IPS-15b (cell line): ENCODE measurements at regions not wholly inside any gene's neighbourhood (a gene's known extent, or its start where the extent isn't known, plus 50 kb on each side); places are given as distances from the start of the nearest gene placed in this dataset.

Experiments
- H3K27me3 ChIP-seq: one replicate; pipeline ENCODE4 v1.6.1; 2013; ENCODE audit warnings: low read length; ENCODE audit not compliant: control insufficient read depth, insufficient read depth
- H3K36me3 ChIP-seq: one replicate; pipeline ENCODE4 v1.6.1; 2013; ENCODE audit warnings: low read length; ENCODE audit not compliant: control insufficient read depth, insufficient read depth
- H3K4me1 ChIP-seq: one replicate; pipeline ENCODE4 v1.6.1; 2013; ENCODE audit warnings: mild to moderate bottlenecking, low read length; ENCODE audit not compliant: control insufficient read depth, insufficient read depth
- H3K4me3 ChIP-seq: one replicate; pipeline ENCODE4 v1.5.1; 2013; ENCODE audit warnings: low read depth, low read length
- H3K9ac ChIP-seq: one replicate; pipeline ENCODE4 v1.6.1; 2013; ENCODE audit warnings: low read depth, mild to moderate bottlenecking, low read length
- H3K9me3 ChIP-seq: one replicate; pipeline ENCODE4 v1.6.1; 2013; ENCODE audit warnings: mild to moderate bottlenecking, low read length; ENCODE audit not compliant: control insufficient read depth, insufficient read depth

DNA sequence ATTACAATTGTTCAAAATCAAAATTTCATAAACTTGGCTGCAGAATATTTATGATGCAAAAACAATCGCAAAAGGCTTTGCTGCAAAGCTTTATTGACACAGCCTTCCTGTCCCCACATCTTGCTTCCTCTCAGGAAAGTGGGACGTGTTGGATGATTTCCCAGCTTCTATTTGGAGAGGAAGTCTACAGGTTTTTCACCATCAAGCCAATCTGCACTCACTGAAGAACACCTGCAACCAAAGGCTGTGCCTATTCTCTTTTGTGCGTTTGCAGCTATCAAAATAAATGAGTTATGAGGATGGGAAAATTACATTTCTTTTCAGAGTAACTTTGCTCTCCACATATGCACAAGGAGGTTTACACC is 214.4 kb downstream of the PLK2 start:
- Histone ChIP-seq H3K27me3 (no peaks in the 10 kb centered on the region), H3K9me3 (no peaks in the 10 kb centered on the region), H3K4me3 (no peak overlapping the region), H3K36me3 (no peaks in the 10 kb centered on the region), H3K9ac (no peak overlapping the region), H3K4me1 (no peaks in the 10 kb centered on the region)

DNA sequence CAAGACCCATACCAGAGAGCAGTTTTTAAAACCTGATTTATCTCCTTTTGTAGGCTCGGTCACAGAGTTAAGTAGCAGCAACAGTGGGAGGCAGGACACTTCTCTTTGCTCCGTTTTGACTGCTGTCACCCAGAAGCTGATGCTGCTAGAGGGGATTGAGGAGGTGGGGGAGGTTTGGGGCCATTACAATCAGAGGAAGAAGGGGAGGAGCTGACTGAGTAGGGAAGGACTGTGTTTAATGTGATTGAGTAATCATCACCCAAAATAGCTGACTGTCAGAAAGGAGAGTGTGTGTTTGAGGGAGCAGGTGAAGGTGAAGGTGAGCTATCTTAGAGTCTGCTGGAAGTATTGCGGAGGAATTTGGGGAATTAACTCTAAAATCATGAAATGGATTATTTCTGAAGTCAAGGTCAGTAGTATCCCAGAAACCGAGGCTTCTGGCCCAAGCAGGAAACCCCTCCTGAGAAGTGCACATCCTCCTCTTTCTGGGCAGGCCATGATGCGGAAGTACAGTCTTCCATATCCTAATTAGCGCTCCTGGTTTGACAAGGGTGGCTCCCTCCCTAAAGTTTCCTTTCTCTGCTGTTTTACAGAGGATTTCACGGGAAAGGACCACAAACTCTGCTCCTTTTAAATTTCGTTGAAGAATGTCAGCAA is 214.9 kb downstream of the PLK2 start:
- H3K9ac ChIP-seq = no peak overlapping the region
- H3K9me3 ChIP-seq = no peaks in the 10 kb centered on the region
- H3K36me3 ChIP-seq = no peaks in the 10 kb centered on the region
- H3K4me1 ChIP-seq = no peaks in the 10 kb centered on the region
- no peaks in the 10 kb centered on the region for H3K27me3 ChIP-seq
- H3K4me3 ChIP-seq = no peak overlapping the region

DNA sequence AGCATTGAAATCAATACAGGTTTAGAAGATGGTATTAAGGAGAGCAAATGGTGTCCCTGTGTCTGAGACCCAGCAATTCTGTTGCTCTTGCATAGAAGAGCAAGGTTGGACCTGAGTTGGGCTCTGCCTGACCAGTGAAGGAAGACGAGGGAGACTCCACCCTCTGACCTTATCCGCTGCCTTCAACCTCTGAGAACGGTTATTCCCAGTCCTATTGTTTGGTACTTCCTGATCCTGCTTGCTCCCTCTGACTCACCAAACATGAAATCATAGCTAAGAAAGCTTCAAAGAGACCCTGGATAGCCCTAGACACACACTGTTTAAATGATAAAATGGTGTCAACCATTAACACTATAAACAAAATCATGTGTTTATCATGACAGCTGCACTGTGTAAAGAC is 218.5 kb downstream of the PLK2 start:
- H3K9ac ChIP-seq = no peak overlapping the region
- no peaks in the 10 kb centered on the region for H3K27me3 ChIP-seq
- no peaks in the 10 kb centered on the region for H3K36me3 ChIP-seq

DNA sequence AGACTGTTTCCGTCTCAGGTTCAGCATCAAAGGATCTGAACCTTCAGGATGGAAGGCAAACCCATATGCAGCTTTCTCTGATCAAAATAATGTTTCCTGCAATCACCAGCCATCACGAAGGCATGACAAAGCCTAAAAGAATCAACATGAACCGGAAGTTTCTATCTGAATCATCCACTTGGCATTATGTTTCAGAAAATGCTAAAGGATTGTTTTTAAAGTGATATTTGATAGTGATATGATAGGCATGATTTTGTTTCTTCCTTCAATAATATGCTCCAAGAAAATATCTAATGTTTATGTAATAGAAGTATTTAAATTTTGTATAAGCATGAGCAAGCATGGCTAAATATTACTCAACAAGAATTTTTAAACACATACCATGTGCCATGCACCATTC is 219.6 kb downstream of the PLK2 start:
- Histone ChIP-seq H3K27me3 (no peaks in the 10 kb centered on the region), H3K4me1 (no peaks in the 10 kb centered on the region), H3K4me3 (no peak overlapping the region), H3K9me3 (no peaks in the 10 kb centered on the region), H3K36me3 (no peaks in the 10 kb centered on the region), H3K9ac (no peak overlapping the region)

More for the DNA sequence above, 218.5 kb downstream of the PLK2 start:
- no peaks in the 10 kb centered on the region for H3K9me3 ChIP-seq
- H3K4me1 ChIP-seq = no peaks in the 10 kb centered on the region
- no peak overlapping the region for H3K4me3 ChIP-seq

GRCh38 chr5:58239731-58240130 is 220.2 kb downstream of the PLK2 start:
- Histone ChIP-seq H3K9me3 (no peaks in the 10 kb centered on the region), H3K4me3 (no peak overlapping the region), H3K36me3 (no peaks in the 10 kb centered on the region), H3K9ac (no peak overlapping the region), H3K27me3 (no peaks in the 10 kb centered on the region), H3K4me1 (no peaks in the 10 kb centered on the region)

DNA sequence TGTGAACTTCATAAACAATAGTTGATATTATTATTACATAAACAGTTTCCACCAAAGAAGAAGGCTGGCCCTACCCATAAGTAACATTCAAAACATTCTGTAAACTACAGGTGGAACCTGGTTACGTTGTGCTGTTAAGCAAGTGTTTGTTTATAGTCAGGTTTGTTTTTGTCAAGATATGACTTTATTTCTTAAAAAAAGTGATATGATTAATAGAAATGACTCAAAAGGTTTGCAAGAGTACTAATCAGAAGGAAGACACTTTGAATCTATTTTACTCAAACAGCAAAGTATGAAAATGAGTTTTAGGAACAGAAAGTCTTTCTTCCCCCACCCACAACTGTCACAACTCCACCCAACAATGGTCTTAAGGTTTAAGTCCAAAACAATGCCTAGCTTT is 220.8 kb downstream of the PLK2 start:
- no peak overlapping the region for H3K9ac ChIP-seq
- H3K4me3 ChIP-seq = no peak overlapping the region
- H3K9me3 ChIP-seq = no peaks in the 10 kb centered on the region
- no peaks in the 10 kb centered on the region for H3K36me3 ChIP-seq
- no peaks in the 10 kb centered on the region for H3K27me3 ChIP-seq
- no peaks in the 10 kb centered on the region for H3K4me1 ChIP-seq

DNA sequence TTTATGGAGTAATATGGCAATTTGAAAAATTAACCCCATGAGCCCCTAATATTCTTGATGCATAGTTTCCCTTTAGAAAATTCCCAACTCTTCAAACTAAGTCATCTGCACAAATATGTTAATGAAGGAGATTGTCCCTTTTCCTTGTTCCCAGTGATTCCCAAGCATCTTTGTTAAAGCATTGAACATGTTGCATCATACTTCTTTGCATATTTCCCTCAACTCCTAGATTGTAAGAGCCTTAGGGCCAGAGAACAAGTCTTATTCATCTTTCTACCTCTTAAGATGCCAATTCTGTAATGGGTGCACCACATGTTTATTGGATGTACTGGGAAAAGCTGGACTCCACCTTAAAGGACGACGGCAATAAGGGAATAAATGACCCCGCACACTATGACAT is 223.4 kb downstream of the PLK2 start:
- Histone ChIP-seq H3K9me3 (no peaks in the 10 kb centered on the region), H3K4me3 (no peak overlapping the region), H3K27me3 (no peaks in the 10 kb centered on the region), H3K4me1 (no peaks in the 10 kb centered on the region), H3K9ac (no peak overlapping the region), H3K36me3 (no peaks in the 10 kb centered on the region)

DNA sequence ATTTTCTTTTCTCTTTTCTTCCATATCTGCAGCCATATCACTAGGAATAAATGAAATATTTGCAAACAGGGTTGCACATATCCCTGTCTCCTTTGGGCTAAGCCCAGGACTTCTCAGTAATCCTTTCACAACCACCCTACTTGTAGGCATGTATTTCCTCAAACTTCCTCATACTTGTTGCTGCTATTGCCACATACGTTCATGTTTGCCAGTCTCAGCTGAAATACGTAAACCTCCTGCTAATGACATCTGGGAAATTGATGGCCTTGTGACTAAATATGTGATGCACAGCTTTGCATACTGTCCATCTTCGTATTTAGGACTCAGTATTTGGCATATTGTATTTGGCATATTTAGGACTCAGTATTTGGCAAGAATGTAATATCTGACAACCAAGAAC is 224.6 kb downstream of the PLK2 start:
- Histone ChIP-seq H3K4me3 (no peak overlapping the region), H3K4me1 (no peaks in the 10 kb centered on the region), H3K9ac (no peak overlapping the region), H3K27me3 (no peaks in the 10 kb centered on the region), H3K36me3 (no peaks in the 10 kb centered on the region), H3K9me3 (no peaks in the 10 kb centered on the region)

GRCh38 chr5:58232130-58232529 is 227.8 kb downstream of the PLK2 start:
- H3K4me3 ChIP-seq = no peak overlapping the region
- H3K4me1 ChIP-seq = no peaks in the 10 kb centered on the region
- H3K36me3 ChIP-seq = no peaks in the 10 kb centered on the region
- no peaks in the 10 kb centered on the region for H3K9me3 ChIP-seq
- H3K27me3 ChIP-seq = no peaks in the 10 kb centered on the region
- no peak overlapping the region for H3K9ac ChIP-seq

DNA sequence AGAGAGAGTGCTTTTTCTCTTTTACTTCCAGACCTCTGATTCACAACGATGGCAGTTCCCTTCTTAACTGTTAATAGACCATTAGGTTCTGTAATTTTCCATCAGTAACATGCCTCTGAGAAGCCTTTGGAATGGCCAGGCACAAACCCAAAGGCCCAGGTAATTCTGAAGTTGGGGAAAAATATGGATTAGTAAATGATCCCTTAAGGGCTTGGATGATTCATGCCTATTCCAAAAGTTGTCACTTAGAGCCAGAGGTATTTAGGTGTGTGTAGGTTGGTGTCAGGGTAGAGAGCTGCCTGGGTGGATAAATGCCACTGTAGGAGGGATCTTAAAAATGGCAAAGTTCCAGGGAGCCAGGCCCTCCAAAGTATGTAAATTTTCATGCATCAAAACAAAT is 228.8 kb downstream of the PLK2 start:
- no peaks in the 10 kb centered on the region for H3K9me3 ChIP-seq
- no peak overlapping the region for H3K9ac ChIP-seq
- H3K27me3 ChIP-seq = no peaks in the 10 kb centered on the region
- no peaks in the 10 kb centered on the region for H3K36me3 ChIP-seq
- H3K4me1 ChIP-seq = no peaks in the 10 kb centered on the region
- no peak overlapping the region for H3K4me3 ChIP-seq

- H3K36me3 ChIP-seq = no peaks in the 10 kb centered on the region
- H3K4me1 ChIP-seq = no peaks in the 10 kb centered on the region
- H3K27me3 ChIP-seq = no peaks in the 10 kb centered on the region
- H3K4me3 ChIP-seq = no peak overlapping the region
- H3K9me3 ChIP-seq = no peaks in the 10 kb centered on the region
- H3K9ac ChIP-seq = no peak overlapping the region
Observed at GRCh38 chr5:58228896-58229295, 231.0 kb downstream of the PLK2 start.

- Histone ChIP-seq H3K9ac (no peak overlapping the region), H3K27me3 (no peaks in the 10 kb centered on the region), H3K4me1 (no peaks in the 10 kb centered on the region), H3K36me3 (no peaks in the 10 kb centered on the region), H3K9me3 (no peaks in the 10 kb centered on the region), H3K4me3 (no peak overlapping the region)
Observed at GRCh38 chr5:58227858-58228257, 232.0 kb downstream of the PLK2 start.
